Left renal pelvis (tissue), 4 donors: ENCODE measurements at regions not wholly inside any gene's neighbourhood (a gene's known extent, or its start where the extent isn't known, plus 50 kb on each side); places are given as distances from the start of the nearest gene placed in this dataset.
"Not testable (repeated sequence)": the region's sequence is repeated elsewhere in the genome, so short reads cannot be mapped to it uniquely, and the experiment has no call there.

ENCODE experiments used
- DNase-seq, 4 donors: peaks; one replicate each; pipeline ENCODE4 v3.0.0-alpha.2; 2013; ENCODE audit warnings: low read depth in 4 of 4, low spot score in 3 of 4

GRCh38 chr5:7268722-7269121 is 127.2 kb upstream of the ADCY2 start:
- not testable (repeated sequence) for DNase-seq

DNA sequence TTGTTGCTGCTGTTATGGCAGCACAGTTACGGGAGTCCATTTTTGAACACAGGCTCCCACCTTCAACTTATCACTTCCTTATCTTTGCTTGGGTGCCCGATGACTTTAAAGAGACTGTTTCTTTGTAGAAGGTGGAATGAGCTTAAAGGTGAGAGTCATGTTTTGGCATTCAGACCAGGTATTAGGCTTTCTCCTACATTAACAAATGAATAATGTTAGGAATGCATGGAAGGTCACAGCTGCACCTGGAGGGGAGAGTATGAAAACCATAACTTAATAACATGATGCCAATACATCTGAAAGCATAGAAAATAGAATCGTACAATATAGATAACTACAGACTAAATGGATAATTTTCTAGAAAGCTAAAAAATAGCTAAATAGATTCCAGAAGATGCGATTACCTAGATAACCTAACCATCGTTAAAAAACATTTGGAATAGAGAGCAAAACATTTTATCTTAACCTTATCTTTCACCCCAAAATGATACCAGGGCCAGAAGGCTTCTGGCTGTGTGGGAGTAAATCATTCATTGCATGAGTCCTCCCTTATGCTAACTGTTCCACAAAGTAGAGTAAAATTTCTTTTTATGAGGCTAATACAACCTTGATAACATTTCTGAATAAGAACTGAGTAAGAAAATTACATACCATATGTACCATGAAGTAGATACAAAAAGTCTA is 126.2 kb upstream of the ADCY2 start:
- no peak for DNase-seq

GRCh38 chr5:7271435-7272084 is 124.4 kb upstream of the ADCY2 start:
- no peak for DNase-seq

DNA sequence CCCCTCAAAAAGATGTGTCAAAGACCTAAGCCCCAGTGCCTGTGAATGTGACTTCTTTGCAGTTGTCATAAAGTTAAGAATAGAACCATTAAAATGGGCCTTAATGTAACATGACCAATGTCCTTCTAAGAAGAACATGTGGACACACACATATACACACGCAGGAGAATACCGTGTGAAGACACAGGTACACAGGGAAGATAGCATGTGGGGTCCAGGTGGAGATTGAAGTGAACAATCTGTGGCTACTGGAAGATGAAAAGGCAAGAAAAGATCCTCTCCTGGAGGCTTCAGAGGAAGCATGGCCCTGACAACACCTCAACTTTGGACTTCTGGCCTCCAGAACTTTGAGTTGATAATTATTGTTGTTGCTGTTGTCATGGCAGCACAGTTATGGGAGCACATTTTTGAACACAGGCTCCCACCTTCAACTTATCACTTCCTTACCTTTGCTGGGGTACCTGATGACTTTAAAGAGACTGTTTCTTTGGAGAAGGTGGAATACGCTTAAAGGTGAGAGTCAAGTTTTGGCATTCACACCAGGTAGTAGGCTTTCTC is 123.5 kb upstream of the ADCY2 start:
- no peak for DNase-seq

DNA sequence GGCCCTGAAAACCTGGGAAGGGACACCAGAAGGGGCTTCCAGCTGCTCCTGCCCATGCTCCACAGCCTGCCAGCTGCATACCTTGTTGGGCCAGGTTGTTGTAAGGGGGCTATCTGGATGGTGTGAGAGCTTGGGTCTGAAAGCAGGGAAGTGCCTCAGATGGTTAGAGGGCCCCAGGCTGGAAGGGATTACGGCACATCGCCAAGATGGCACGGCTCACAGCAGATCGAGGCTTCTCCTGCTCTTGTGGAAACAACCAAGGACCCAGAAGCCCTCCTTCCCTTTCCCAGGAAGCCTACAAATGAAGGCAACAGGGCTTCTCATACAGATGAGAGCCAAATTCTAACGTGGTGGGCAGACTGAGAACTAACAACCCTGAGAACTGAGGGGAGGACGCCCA is 121.7 kb upstream of the ADCY2 start:
- no peak for DNase-seq

GRCh38 chr5:7289634-7290033 is 106.3 kb upstream of the ADCY2 start:
- DNase-seq: not testable (repeated sequence)

DNA sequence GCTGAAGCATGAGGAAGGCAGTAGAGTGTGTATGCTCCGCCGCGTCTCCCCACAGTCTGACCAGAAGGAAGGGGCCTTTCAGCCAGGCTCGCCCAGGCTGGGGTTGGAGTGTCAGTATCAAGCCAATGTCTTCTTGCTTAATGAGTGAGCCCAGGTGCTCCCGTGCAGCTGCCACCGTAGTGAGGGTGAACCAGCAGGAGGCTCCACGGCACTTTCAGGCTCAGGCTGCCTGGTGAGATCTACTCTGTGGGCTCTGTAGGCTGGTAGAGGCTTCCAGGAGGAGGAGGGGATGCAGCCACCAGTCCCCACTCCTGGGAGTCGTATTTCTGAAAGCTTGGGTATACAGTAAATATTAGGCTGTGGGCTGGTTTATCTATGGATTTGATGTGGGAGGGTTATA is 98.1 kb upstream of the ADCY2 start:
- not testable (repeated sequence) for DNase-seq

DNA sequence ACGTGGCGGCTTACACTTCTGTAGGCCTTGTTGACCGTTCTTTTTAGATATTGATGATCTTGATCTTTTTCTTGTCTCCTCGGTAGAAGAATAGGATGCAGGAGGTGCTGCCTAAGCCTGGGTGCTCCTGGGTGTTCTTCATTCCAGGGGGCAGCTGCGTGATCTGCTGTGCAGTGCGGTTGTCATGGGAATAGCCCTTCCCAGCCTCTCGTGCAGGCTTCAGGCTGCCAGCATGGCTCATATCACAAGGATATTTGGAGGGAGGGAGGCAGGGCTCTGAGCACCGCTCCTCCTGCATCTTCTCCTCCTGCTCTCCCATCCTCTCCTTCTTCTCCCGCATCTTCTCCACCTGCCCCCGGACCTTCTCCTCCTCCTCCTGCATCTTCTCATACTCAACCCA is 96.2 kb upstream of the ADCY2 start:
- DNase-seq: not testable (repeated sequence)

DNA sequence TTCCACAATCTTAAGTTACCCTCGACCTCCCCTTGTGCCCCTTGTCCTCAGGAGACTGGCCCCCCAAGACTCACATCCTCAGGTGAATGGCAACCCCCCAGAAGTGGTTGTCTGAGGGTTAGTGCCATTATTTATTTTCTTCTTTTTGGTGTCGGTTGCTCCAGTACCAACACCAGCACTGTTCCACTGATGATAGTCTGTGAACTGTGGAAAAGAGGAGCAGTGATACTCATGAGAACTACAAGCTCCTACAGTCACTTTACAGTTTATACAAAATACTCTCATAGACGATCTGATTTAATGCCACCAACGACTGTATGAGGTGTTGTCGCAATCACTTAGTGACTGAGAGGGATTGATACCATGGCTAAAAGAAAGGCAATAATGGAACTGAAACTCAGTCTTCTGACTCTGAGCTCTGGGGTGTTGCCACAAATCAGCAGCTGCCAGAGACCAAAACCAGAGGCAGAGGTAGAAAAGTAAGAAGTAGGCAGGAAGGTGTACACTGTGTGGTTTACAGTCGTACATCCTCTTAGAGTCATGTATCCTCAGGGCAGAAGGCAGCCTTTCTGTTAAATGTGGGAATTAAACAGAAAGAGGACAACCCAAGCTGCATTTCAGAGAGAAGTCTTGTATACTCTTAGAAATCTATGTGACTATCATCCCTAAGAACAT is 90.8 kb upstream of the ADCY2 start:
- not testable (repeated sequence) for DNase-seq

DNA sequence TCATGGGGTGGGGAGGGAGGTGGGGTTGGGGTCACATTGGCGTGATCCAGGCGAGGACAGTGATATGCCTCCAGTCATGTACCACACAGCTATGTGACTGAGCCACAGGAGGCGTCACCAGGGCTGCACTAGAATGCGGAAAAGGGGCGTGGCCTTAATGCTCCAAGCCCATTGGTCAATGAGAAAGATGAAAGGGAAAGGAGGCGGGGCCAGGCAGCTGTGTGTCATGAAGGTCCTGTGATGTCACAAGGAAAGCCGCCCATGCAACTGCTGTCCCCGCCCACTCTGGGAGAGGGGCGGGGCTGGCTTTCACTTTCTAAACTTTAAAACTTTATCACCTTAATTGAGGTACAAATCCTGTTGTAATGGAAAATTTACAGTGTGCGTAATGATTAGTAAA is 89.4 kb upstream of the ADCY2 start:
- not testable (repeated sequence) for DNase-seq

GRCh38 chr5:7307709-7308108 is 88.2 kb upstream of the ADCY2 start:
- not testable (repeated sequence) for DNase-seq

DNA sequence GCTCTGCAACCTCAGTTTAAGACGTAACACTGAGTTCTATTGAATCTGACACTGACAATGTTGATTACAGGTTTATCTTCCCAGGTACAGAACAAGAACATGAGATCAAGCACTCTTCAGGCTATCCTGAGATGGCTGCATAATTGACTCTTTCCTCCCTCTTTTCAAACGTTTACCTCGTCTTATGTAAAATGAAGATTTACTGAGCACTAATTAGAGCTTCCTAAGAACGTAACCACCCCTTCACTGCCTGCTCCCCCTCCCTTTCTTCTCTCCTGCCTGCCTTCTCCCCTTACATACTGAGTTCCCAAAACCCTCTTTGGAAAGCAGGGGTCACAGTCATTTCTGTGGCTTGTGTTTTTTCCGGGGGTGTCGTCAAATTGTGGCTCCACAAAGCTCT is 86.2 kb upstream of the ADCY2 start:
- DNase-seq: not testable (repeated sequence)

- DNase-seq: not testable (repeated sequence)
Observed at GRCh38 chr5:7310656-7311055, 85.3 kb upstream of the ADCY2 start.

GRCh38 chr5:7315118-7315517 is 80.8 kb upstream of the ADCY2 start:
- DNase-seq: no peak

DNA sequence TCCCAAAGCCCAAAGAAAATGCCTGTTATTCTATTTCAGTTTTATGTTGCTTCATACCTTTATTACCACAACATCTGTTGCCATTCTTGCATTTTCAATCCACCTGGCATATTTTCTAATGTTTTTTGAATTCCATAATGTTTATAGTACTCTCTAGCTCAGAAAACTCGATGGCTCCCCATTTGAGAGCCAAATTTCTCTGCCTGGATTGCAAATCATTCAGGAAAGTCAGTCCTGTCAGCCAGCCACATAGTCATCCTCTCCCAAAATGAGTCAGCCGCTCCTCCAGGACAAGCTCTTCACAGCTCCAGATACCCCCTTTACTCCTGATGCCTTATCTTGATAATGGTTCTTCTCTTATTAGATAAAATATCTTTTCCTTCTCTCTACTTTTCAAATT is 78.2 kb upstream of the ADCY2 start:
- no peak for DNase-seq

DNA sequence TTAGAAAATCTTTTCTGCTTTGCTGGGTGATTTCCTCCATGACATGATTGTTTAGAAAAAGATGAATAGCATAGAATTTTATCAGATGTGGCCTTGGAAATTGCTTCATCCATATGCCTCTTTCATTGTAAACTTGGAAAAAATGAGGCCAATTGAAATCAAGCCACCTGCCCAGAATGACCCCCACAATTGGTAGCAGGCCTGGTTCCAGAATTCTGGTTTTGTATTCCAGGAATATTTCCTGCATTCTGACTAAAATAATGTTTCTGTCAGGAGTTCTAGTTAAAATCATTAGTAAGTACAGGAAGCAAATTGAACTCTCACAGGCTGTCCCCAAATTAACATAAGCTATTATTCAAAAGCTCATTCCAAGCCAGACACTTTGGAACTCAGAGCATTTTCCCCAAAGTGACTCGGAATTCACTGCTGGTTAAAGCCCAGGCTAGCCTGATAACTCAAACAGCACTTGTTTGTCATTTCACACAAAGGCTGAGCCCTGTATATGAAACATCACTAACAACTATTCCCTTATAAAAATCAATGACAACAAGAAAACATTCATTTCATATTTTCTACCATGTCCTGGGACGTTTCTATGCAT is 75.1 kb upstream of the ADCY2 start:
- no peak for DNase-seq

DNA sequence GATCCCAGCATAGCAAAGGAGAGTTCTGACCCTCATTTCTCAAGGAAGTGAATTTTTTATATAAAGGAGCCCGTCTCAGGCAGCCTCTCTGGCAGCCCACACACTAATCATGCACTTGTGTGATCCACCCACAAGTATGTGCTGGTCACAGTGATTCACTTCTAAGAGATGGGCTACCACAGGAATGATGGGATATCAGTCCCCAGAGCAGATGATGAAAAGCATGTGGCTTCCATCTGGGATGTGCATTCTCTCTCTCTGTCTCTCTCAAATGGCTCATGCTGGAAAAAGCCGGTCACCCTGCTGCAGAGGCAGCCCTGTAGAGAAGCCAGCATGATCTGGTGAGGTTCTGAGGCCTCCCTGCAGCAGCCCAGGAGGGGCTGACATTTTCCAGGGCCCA is 74.2 kb upstream of the ADCY2 start:
- DNase-seq: no peak

DNA sequence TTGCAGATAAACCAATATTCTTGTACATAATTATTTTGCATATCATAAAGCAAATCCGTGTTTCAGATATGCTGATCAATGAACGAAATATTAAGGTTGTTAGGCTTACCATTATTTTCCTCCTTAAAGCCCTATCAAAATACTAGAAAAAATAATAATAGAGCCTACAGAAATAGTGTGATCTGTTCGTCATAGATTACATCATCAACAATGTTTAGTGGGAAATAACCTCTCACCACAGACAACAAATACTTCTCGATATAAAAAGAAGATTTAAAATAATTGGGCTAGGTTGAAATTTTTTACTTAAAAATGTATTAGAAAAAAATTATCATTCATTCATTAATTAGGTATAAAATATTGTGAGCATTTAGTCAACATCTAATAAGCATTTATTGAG is 71.0 kb upstream of the ADCY2 start:
- DNase-seq: no peak

DNA sequence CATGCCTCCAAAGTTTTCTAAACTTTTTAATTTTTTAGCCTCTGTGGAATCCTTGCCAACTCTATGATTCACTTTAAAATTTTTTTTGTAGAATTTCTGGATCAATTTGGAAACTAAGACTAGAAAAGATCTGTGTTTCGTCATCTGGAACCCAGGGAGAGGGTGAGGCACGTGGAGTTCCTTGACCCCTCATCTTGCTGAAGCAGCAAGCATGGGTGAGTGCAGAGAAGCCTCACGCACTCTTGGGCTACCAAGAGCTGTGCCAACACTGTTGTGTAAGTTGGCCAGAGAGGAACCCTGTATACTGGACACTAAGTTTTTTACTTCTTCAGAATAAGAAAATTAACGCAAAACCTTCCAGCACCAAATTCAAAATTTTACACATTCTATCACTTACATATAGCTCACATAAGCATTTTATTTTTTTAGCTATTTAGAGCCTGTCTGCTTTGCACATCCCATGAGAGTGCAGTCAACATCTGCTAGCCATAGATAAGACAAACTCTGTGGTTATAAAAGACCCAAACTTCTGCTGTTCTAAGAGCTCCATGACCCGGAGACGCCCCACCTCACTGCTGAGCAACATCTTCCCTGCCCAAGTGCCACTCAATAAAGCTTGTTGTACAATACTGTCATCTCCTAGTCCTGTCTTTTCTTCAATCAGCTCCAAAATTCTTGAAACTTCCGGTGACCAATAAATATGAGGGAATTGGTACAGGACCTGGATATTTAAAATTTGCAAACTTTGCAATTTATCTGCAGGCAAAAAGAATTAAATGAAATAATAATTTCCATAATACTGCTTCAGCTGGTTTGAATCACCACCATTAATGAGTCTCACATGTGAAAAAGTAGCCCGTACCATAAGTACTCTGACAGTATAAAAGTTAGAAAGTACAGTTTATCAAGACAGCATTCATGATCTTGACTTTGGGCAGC is 69.7 kb upstream of the ADCY2 start:
- no peak for DNase-seq

DNA sequence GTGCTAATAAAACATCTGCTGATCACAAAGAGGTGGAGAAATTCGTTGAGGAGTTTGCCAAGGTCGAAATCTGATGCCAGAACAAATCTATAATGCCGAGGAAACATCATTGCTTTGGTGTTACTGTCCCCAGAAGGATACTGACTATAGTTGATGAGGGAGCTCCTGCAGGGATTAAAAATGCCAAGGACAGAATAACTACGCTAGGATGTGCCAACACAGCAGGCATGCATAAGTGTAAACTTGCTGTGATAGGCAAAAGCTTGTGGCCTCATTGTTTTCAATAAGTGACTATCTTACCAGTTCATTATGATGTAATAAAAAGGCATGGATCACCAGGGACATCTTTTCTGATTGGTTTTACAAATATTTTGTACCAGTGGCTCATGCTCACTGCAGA is 66.8 kb upstream of the ADCY2 start:
- DNase-seq: no peak
